Heart right ventricle (tissue), 16 donors: ENCODE measurements at regions not wholly inside any gene's neighbourhood (a gene's known extent, or its start where the extent isn't known, plus 50 kb on each side); places are given as distances from the start of the nearest gene placed in this dataset.

Experiments
- ATAC-seq, 8 donors: fragments of 200-7000 bp; cut with Tn5 transposase; one replicate each; pipeline ENCODE4 v1.9.1; 2020; ENCODE audit warnings: mild to moderate bottlenecking in 8 of 8, moderate library complexity in 8 of 8, moderate number of reproducible peaks in 1 of 8
- DNase-seq, 2 donors: peaks; one replicate each; pipeline ENCODE4 v3.0.0-alpha.2; 2020
- H3K27ac ChIP-seq, 10 donors: fragments of 200-600 bp; sonication (generic) in 2 of 10; one replicate each; pipeline versions ENCODE4 v1.5.0 to v1.8.0; 2020 to 2022; ENCODE audit warnings: mild to moderate bottlenecking in 3 of 10
- H3K27me3 ChIP-seq, 7 donors: fragments of 200-600 bp; one replicate each; pipeline ENCODE4 v1.8.0; 2021 to 2022; ENCODE audit warnings: mild to moderate bottlenecking in 2 of 7
- H3K36me3 ChIP-seq, 9 donors: fragments of 200-600 bp; sonication (generic) in 1 of 9; one replicate each; pipeline versions ENCODE4 v1.5.0 to v1.8.0; 2020 to 2022; ENCODE audit warnings: mild to moderate bottlenecking in 2 of 9
- H3K4me1 ChIP-seq, 9 donors: fragments of 200-600 bp; sonication (generic) in 1 of 9; one replicate each; pipeline versions ENCODE4 v1.5.0 to v1.8.0; 2020 to 2022; ENCODE audit warnings: mild to moderate bottlenecking in 4 of 9
- H3K4me3 ChIP-seq, 10 donors: fragments of 200-600 bp; sonication (generic) in 2 of 10; one replicate each; pipeline versions ENCODE4 v1.5.0 to v1.8.0; 2020 to 2022; ENCODE audit warnings: mild to moderate bottlenecking in 7 of 10, moderate library complexity in 2 of 10
- H3K9me3 ChIP-seq, 11 donors: fragments of 200-600 bp in 10 of 11; sonication (generic) in 2 of 11; one replicate each; pipeline versions ENCODE4 v1.5.0 to v1.8.0; 2013 to 2022; ENCODE audit warnings: mild to moderate bottlenecking in 2 of 11, control low read depth in 1 of 11, moderate library complexity in 1 of 11
- WGBS, 2 donors: extraction: QIAGEN DNeasy Blood & Tissue Kit; methylation state at CpG; one replicate each; pipeline ENCODE4 v1.1.7; 2013; ENCODE audit warnings: inconsistent platforms in 1 of 2; 5-methylcytosine and 5-hydroxymethylcytosine counted together
- intact Hi-C, 10 donors: fragments of 100-400 bp; cut with DNase I; formaldehyde crosslinking; loops; one replicate each; pipeline versions ENCODE4 v1.11.1 to v1.14.2; 2022
- TF ChIP-seq, protein P1 (sequence below), 9 donors: fragments of 200-600 bp; sonication (generic) in 2 of 9; IDR thresholded peaks; one replicate each; pipeline versions ENCODE4 v1.5.0 to v1.8.0; 2021 to 2022; ENCODE audit warnings: antibody characterized with exemption in 9 of 9, mild to moderate bottlenecking in 5 of 9, moderate library complexity in 1 of 9
- donor health status: Arrhythmogenic right ventricular cardiomyopathy.
- donor health status: ischemic (EF 13 %, LVEDD 7.1; RV severe dilation, severe dysfunction).
- donor health status: healthy with polysubstance abuse.
- donor health status: DM: no; HTN: yes; CAD: no.
- donor health status: DM: no; HTN: no; CAD: no.
- donor health status: ischemic (EF 25% LVEDD 6.9; RV normal size, moderate dysfunction).
- donor health status: ischemic (EF 25% LVEDD 5.7; RV mildly dilated, moderate dysfunction).
- donor health status: healthy.
- donor health status: DM: yes; HTN: yes; CAD: no.
- donor health status: Ischemic cardiomyopathy.
- donor health status: ischemic (EF 35%, LVEDD 5.7; RV mildly dilated, moderate dysfunction).
- donor health status: nonischemic (EF 11% LVEDD 7.7; RV severe dilation, severe dysfunction).
- donor health status: DM: yes; HTN: yes; CAD: no.
- donor health status: PGD.
- donor health status: ischemic (EF 29% LVEDD 5.4; RV normal size, mild dysfunction).
- donor health status: nonischemic (EF 23%, LVEDD 6.1; RV moderate dilation, normal function).

DNA sequence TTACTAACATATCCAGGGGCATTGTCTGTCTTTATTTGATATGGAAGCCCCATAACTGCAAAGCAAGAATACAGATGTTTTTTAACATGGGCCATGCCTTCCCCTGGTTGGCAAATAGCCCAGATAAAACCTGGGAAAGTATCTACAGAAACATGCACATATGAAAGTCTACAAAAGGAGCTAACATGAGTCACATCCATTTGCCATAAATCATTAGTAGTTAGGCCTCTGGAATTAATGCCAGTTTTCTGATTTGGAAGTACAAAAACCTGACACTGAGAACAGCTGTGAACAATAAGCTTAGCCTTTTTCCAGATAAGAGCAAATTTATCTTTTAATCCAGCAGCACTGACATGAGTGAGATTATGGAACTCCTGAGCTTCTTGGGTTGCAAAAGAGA, 418.0 kb upstream of the IMPG1 start:
- intact Hi-C loops, result no loop called here
- Histone ChIP-seq H3K4me3 (no peak overlapping the region), H3K9me3 (peaks cover 0 to 37% (median 3%) of the 10 kb centered on the region in 11 donors), H3K27ac (no peak overlapping the region), H3K36me3 (no peaks in the 10 kb centered on the region), H3K27me3 (no peaks in the 10 kb centered on the region), H3K4me1 (no peaks in the 10 kb centered on the region)
- DNase-seq (no peak), ATAC-seq (no peak)
- TF ChIP-seq, protein P1, sequence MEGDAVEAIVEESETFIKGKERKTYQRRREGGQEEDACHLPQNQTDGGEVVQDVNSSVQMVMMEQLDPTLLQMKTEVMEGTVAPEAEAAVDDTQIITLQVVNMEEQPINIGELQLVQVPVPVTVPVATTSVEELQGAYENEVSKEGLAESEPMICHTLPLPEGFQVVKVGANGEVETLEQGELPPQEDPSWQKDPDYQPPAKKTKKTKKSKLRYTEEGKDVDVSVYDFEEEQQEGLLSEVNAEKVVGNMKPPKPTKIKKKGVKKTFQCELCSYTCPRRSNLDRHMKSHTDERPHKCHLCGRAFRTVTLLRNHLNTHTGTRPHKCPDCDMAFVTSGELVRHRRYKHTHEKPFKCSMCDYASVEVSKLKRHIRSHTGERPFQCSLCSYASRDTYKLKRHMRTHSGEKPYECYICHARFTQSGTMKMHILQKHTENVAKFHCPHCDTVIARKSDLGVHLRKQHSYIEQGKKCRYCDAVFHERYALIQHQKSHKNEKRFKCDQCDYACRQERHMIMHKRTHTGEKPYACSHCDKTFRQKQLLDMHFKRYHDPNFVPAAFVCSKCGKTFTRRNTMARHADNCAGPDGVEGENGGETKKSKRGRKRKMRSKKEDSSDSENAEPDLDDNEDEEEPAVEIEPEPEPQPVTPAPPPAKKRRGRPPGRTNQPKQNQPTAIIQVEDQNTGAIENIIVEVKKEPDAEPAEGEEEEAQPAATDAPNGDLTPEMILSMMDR (IDR thresholded peaks at IDR 0.05), result no peak

DNA sequence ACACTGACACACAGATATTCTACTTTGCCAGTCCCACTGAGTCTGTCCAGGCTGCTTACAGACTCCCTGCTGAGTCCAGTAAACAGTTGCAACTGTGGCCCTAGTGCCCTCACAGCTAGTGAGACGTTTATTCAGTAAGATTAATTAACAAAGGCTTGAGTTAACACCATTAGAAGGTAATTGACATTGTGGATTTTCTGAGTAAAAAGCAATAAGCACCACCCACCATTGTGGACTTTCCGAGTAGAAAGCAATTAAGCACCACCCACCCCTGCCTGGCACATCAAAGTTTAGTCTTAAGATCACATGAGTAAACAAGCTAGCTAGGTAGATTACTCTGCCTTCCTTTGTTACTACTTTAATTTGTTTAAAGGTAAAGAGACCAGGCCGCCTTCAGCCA, 408.6 kb upstream of the IMPG1 start:
- Histone ChIP-seq H3K36me3 (no peaks in the 10 kb centered on the region), H3K27me3 (no peaks in the 10 kb centered on the region), H3K4me1 (no peaks in the 10 kb centered on the region), H3K9me3 (peaks cover 0 to 76% (median 17%) of the 10 kb centered on the region in 11 donors), H3K4me3 (no peak overlapping the region), H3K27ac (no peak overlapping the region)
- TF ChIP-seq, protein P1 (IDR thresholded peaks at IDR 0.05), result no peak
- ATAC-seq, result no peak
- intact Hi-C loops, result no loop called here
- DNase-seq, result no peak
- WGBS, 2 donors, result 57 to 61% methylated on average over 3 of the region's 3 CpGs

DNA sequence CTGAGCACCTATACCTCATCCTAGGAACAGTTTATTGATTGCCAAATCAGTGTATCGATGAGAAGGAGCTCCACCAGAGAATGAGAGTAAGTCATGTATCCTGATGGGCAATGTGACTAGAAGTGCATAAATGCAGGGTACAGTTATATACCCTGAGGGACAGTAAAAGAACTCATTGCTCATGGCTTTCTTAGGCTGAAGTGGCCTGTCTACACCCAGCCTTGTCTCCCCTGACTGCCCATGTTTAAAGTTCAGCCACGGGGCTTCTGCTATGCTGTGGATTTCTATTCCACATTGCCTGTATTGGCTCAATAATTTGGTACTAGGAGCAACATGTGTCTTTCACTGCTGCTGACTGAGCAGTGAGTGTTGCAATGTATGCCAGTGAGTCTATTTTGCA, 400.4 kb upstream of the IMPG1 start:
- no peak for DNase-seq
- H3K36me3 ChIP-seq, result no peaks in the 10 kb centered on the region
- peaks cover 0 to 19% (median 0%) of the 10 kb centered on the region in 11 donors for H3K9me3 ChIP-seq
- H3K4me3 ChIP-seq, result no peak overlapping the region
- no peak overlapping the region for H3K27ac ChIP-seq
- TF ChIP-seq, protein P1 (IDR thresholded peaks at IDR 0.05), result no peak
- intact Hi-C loops, result no loop called here
- H3K4me1 ChIP-seq, result no peaks in the 10 kb centered on the region
- no peak for ATAC-seq
- no peaks in the 10 kb centered on the region for H3K27me3 ChIP-seq
- WGBS, 2 donors, result 50 to 74% methylated on average over 2 of the region's 2 CpGs

DNA sequence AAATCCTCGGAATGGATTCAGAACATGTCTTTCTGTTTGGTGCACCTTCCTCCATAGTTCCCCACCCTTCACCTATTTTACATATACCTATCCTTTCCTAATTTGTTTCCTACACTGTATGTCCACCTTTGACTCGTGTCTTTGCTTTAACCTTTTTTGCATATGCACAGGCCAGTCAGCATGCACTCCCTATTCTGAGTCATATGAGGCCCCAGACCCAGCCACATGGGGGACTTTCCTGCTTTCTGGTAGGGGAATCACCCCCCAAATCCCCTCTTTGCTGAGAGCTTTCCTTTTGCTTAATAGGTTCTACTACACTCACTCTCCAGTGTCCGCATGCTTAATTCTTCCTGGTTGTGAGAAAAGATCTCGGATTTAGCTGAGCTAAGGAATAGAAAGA, 393.8 kb upstream of the IMPG1 start:
- DNase-seq (no peak), ATAC-seq (no peak)
- H3K9me3 ChIP-seq, result no peaks in the 10 kb centered on the region
- no peaks in the 10 kb centered on the region for H3K27me3 ChIP-seq
- H3K27ac ChIP-seq, result no peak overlapping the region
- intact Hi-C loops, result no loop called here
- 85 to 86% methylated on average over 4 of the region's 4 CpGs for WGBS, 2 donors
- no peaks in the 10 kb centered on the region for H3K36me3 ChIP-seq
- H3K4me1 ChIP-seq, result no peaks in the 10 kb centered on the region
- no peak overlapping the region for H3K4me3 ChIP-seq
- TF ChIP-seq, protein P1 (IDR thresholded peaks at IDR 0.05), result no peak

DNA sequence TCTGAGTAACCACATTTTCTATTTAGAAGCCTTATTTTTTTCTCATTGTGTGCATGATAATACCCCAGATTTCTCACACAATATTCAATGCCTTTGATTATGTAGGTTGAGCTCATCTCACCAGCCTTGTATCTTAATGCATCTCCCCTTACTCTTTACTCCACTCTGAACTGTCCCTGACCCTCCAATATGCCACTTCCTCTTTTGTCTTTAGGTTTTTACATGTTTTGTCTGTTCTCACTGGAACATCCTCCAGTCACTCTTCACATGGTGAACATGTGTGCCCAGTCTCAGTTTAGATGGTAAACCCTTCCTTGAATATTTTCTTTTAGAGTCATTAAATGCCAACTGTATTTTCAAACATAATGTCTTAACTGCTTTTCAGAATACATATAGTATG, 392.9 kb upstream of the IMPG1 start:
- DNase-seq (no peak), ATAC-seq (no peak)
- Histone ChIP-seq H3K9me3 (no peaks in the 10 kb centered on the region), H3K36me3 (no peaks in the 10 kb centered on the region), H3K27ac (no peak overlapping the region), H3K4me1 (no peaks in the 10 kb centered on the region), H3K4me3 (no peak overlapping the region), H3K27me3 (no peaks in the 10 kb centered on the region)
- TF ChIP-seq, protein P1 (IDR thresholded peaks at IDR 0.05), result no peak
- intact Hi-C loops, result no loop called here
